WERI-Rb-1 (cell line): ENCODE measurements at regions not wholly inside any gene's neighbourhood (a gene's known extent, or its start where the extent isn't known, plus 50 kb on each side); places are given as distances from the start of the nearest gene placed in this dataset.
"Not testable (repeated sequence)": the region's sequence is repeated elsewhere in the genome, so short reads cannot be mapped to it uniquely, and the experiment has no call there.

Experiments
- DNase-seq: peaks from one replicate; pipeline ENCODE4 v3.0.0-alpha.2; 2020
- H3K27ac ChIP-seq: fragments of 250-450 bp; sonication (Bioruptor Pico); 2 replicates; pipeline ENCODE4 v1.5.1; 2020; ENCODE audit warnings: mild to moderate bottlenecking, moderate library complexity
- H3K27me3 ChIP-seq: fragments of 250-450 bp; sonication (Bioruptor Pico); 2 replicates; pipeline ENCODE4 v1.5.1; 2021; ENCODE audit warnings: mild to moderate bottlenecking, low read depth, moderate library complexity; ENCODE audit not compliant: insufficient read depth, severe bottlenecking
- H3K36me3 ChIP-seq: fragments of 250-450 bp; sonication (Bioruptor Pico); 2 replicates; pipeline ENCODE4 v1.5.1; 2020; ENCODE audit warnings: mild to moderate bottlenecking, moderate library complexity
- H3K4me3 ChIP-seq: 2 replicates; pipeline ENCODE4 v1.5.1; 2011; ENCODE audit warnings: low read depth, mild to moderate bottlenecking, control low read depth, low read length
- H3K9me3 ChIP-seq: fragments of 250-450 bp; sonication (Bioruptor Pico); 2 replicates; pipeline ENCODE4 v1.5.1; 2021; ENCODE audit warnings: mild to moderate bottlenecking, moderate library complexity; ENCODE audit not compliant: severe bottlenecking
- CTCF ChIP-seq: IDR thresholded peaks from 2 replicates; pipeline ENCODE4 v1.5.1; 2011; ENCODE audit warnings: low read depth, mild to moderate bottlenecking, control low read depth, inconsistent platforms, low read length

GRCh38 chr12:38118632-38119031, 197.9 kb upstream of the ALG10B start:
- Histone ChIP-seq H3K27ac (no peak overlapping the region), H3K9me3 (no peaks in the 10 kb centered on the region), H3K4me3 (no peak overlapping the region), H3K36me3 (no peaks in the 10 kb centered on the region), H3K27me3 (peaks cover 6% of the 10 kb centered on the region)
- DNase-seq: no peak
- no peak for TF ChIP-seq CTCF

- Histone ChIP-seq H3K27me3 (no peaks in the 10 kb centered on the region), H3K4me3 (no peak overlapping the region), H3K27ac (no peak overlapping the region), H3K9me3 (no peaks in the 10 kb centered on the region), H3K36me3 (no peaks in the 10 kb centered on the region)
- TF ChIP-seq CTCF: no peak
- no peak for DNase-seq
These were observed 196.1 kb upstream of the ALG10B start for GRCh38 chr12:38120438-38120837.

- not testable (repeated sequence) for DNase-seq, H3K4me3 ChIP-seq, H3K9me3 ChIP-seq
These were observed 193.5 kb upstream of the ALG10B start for GRCh38 chr12:38123028-38123427.

GRCh38 chr12:38123566-38124246, 192.9 kb upstream of the ALG10B start:
- Histone ChIP-seq H3K27me3 (no peaks in the 10 kb centered on the region), H3K36me3 (no peaks in the 10 kb centered on the region), H3K27ac (no peak overlapping the region), H3K4me3 (no peak overlapping the region), H3K9me3 (no peaks in the 10 kb centered on the region)
- DNase-seq: no peak
- TF ChIP-seq CTCF: no peak

More at GRCh38 chr12:38123028-38123427, 193.5 kb upstream of the ALG10B start:
- H3K27ac ChIP-seq, H3K36me3 ChIP-seq, H3K27me3 ChIP-seq: not testable (repeated sequence)

GRCh38 chr12:38124247-38125012, 192.1 kb upstream of the ALG10B start:
- no peak for DNase-seq
- Histone ChIP-seq H3K27me3 (no peaks in the 10 kb centered on the region), H3K4me3 (no peak overlapping the region), H3K36me3 (no peaks in the 10 kb centered on the region), H3K27ac (no peak overlapping the region), H3K9me3 (no peaks in the 10 kb centered on the region)
- TF ChIP-seq CTCF: no peak

GRCh38 chr12:38132139-38132538, 184.4 kb upstream of the ALG10B start:
- Histone ChIP-seq H3K27ac (no peak overlapping the region), H3K36me3 (no peaks in the 10 kb centered on the region), H3K4me3 (no peak overlapping the region), H3K27me3 (peaks cover 4% of the 10 kb centered on the region), H3K9me3 (no peaks in the 10 kb centered on the region)
- DNase-seq: no peak
- no peak for TF ChIP-seq CTCF
